H1 (cell line): ENCODE measurements at regions not wholly inside any gene's neighbourhood (a gene's known extent, or its start where the extent isn't known, plus 50 kb on each side); places are given as distances from the start of the nearest gene placed in this dataset.

Experiments used
- CTCF ChIA-PET: fragments of 300-600 bp; sonication (Branson Sonifier 250); formaldehyde crosslinking; loops from one replicate; lab custom pipeline; 2021; ENCODE audit not compliant: partially characterized antibody; lab: Charles Lee
- POLR2A ChIA-PET: fragments of 300-600 bp; sonication (Branson Sonifier 250); formaldehyde crosslinking; loops from one replicate; lab custom pipeline; 2021; ENCODE audit warnings: inconsistent platforms; ENCODE audit not compliant: partially characterized antibody; lab: Charles Lee
- DNase-seq, 2 experiments: peaks; one replicate each; pipeline versions ENCODE4 v3.0.0 to v3.0.0-alpha.2; 2010 to 2022; ENCODE audit warnings: low spot score in 2 of 2, low read depth in 1 of 2, mixed read lengths in 1 of 2
- FAIRE-seq: peaks from 2 replicates; lab custom pipeline; 2011; peaks lifted over from hg19 to GRCh38; lab: Jason Lieb, UNC
- H2AFZ ChIP-seq: 2 replicates; pipeline ENCODE4 v1.8.1; 2012; ENCODE audit warnings: low read length, inconsistent platforms
- H2AK5ac ChIP-seq: 2 replicates; pipeline ENCODE4 v1.6.1; 2013; ENCODE audit warnings: low read depth, low read length
- H2BK120ac ChIP-seq: replicated peaks from 2 replicates; pipeline ENCODE3; 2013; ENCODE audit warnings: low read depth, low read length, inconsistent platforms
- H2BK12ac ChIP-seq: 2 replicates; pipeline ENCODE4 v1.6.1; 2013; ENCODE audit warnings: low read depth, low read length
- H2BK15ac ChIP-seq: 2 replicates; pipeline ENCODE4 v1.6.1; 2013; ENCODE audit warnings: low read length
- H2BK20ac ChIP-seq: 2 replicates; pipeline ENCODE4 v1.6.1; 2013; ENCODE audit warnings: low read length
- H2BK5ac ChIP-seq: 2 replicates; pipeline ENCODE4 v1.6.1; 2013; ENCODE audit warnings: low read depth, low read length
- H3K14ac ChIP-seq: 2 replicates; pipeline ENCODE4 v1.6.1; 2013; ENCODE audit warnings: inconsistent platforms; ENCODE audit not compliant: insufficient read length
- H3K18ac ChIP-seq: 2 replicates; pipeline ENCODE4 v1.6.1; 2013; ENCODE audit warnings: low read length; ENCODE audit errors: extremely low read depth
- H3K23ac ChIP-seq: 2 replicates; pipeline ENCODE4 v1.6.1; 2013; ENCODE audit warnings: inconsistent platforms; ENCODE audit not compliant: insufficient read length
- H3K23me2 ChIP-seq: 2 replicates; pipeline ENCODE4 v1.6.1; 2013; ENCODE audit warnings: low read depth, low read length
- H3K27ac ChIP-seq: 2 replicates; pipeline ENCODE4 v1.6.1; 2011; ENCODE audit warnings: low read depth, low read length, inconsistent platforms
- H3K27me3 ChIP-seq, 4 experiments: replicated peaks in 1 of 4; 1 replicate in 1 of 4; 2 replicates in 3 of 4; pipeline versions ENCODE4 v1.6.1 to v1.8.1; 2011 to 2013; ENCODE audit warnings: low read length in 3 of 4, mild to moderate bottlenecking in 3 of 4, inconsistent platforms in 2 of 4, mixed read lengths in 2 of 4, moderate library complexity in 1 of 4; ENCODE audit not compliant: control insufficient read depth in 3 of 4, insufficient read depth in 3 of 4; ENCODE audit errors: extremely low read depth in 1 of 4
- H3K36me3 ChIP-seq, 4 experiments: 2 replicates each; pipeline versions ENCODE4 v1.6.1 to v1.8.1; 2011 to 2013; ENCODE audit warnings: mild to moderate bottlenecking in 4 of 4, low read length in 3 of 4, moderate library complexity in 2 of 4, control low read depth in 1 of 4, inconsistent platforms in 1 of 4; ENCODE audit not compliant: insufficient read depth in 4 of 4, control insufficient read depth in 2 of 4
- H3K4ac ChIP-seq: replicated peaks from 2 replicates; pipeline ENCODE3; 2013; ENCODE audit warnings: low read length, low read depth, mixed read lengths, inconsistent platforms; ENCODE audit not compliant: insufficient read length
- H3K4me1 ChIP-seq, 4 experiments: replicated peaks in 1 of 4; 1 replicate in 1 of 4; 2 replicates in 3 of 4; pipeline versions ENCODE4 v1.6.1 to v1.8.1; 2011 to 2013; ENCODE audit warnings: low read length in 3 of 4, inconsistent platforms in 2 of 4, mixed read lengths in 1 of 4; ENCODE audit not compliant: insufficient read depth in 4 of 4, control insufficient read depth in 3 of 4
- H3K4me2 ChIP-seq, 2 experiments: 2 replicates each; pipeline versions ENCODE4 v1.6.1 to v1.8.1; 2011 to 2013; ENCODE audit warnings: low read depth in 2 of 2, low read length in 2 of 2, control low read depth in 1 of 2, inconsistent platforms in 1 of 2, mild to moderate bottlenecking in 1 of 2; ENCODE audit not compliant: insufficient read depth in 1 of 2
- H3K4me3 ChIP-seq, 4 experiments: fragments of 200-600, 300-600 bp in 1 of 4; sonication (generic), shearing (Covaris generic), sonication (Bioruptor Twin) in 1 of 4; 2 replicates each; pipeline versions ENCODE4 v1.5.1 to v1.8.1; 2011 to 2016; ENCODE audit warnings: low read length in 4 of 4, low read depth in 3 of 4, control low read depth in 2 of 4, inconsistent platforms in 2 of 4, mild to moderate bottlenecking in 2 of 4, mixed read lengths in 1 of 4, moderate library complexity in 1 of 4; ENCODE audit not compliant: insufficient read depth in 2 of 4; ENCODE audit errors: extremely low read depth in 1 of 4
- H3K56ac ChIP-seq: replicated peaks from 2 replicates; pipeline ENCODE3; 2013; ENCODE audit warnings: low read depth, mild to moderate bottlenecking, mixed read lengths, low read length, inconsistent platforms; ENCODE audit not compliant: insufficient read length
- H3K79me1 ChIP-seq: 2 replicates; pipeline ENCODE4 v1.6.1; 2013; ENCODE audit warnings: low read depth, low read length, control low read depth
- H3K79me2 ChIP-seq, 2 experiments: 2 replicates each; pipeline versions ENCODE4 v1.6.1 to v1.8.1; 2012 to 2013; ENCODE audit warnings: low read length in 2 of 2, mild to moderate bottlenecking in 2 of 2, inconsistent platforms in 1 of 2; ENCODE audit not compliant: insufficient read depth in 2 of 2, control insufficient read depth in 1 of 2
- H3K9ac ChIP-seq, 4 experiments: replicated peaks in 1 of 4; 1 replicate in 1 of 4; 2 replicates in 3 of 4; pipeline versions ENCODE4 v1.6.1 to v1.8.1; 2011 to 2013; ENCODE audit warnings: low read depth in 3 of 4, low read length in 3 of 4, control low read depth in 2 of 4, mild to moderate bottlenecking in 2 of 4, moderate library complexity in 2 of 4, inconsistent platforms in 1 of 4; ENCODE audit errors: extremely low read depth in 1 of 4
- H3K9me3 ChIP-seq, 2 experiments: 2 replicates each; pipeline versions ENCODE4 v1.6.1 to v1.8.1; 2012 to 2013; ENCODE audit warnings: mild to moderate bottlenecking in 2 of 2, moderate library complexity in 2 of 2, control low read depth in 1 of 2, inconsistent platforms in 1 of 2, low read depth in 1 of 2, low read length in 1 of 2, mixed read lengths in 1 of 2; ENCODE audit not compliant: insufficient read depth in 2 of 2
- H4K20me1 ChIP-seq, 2 experiments: replicated peaks in 1 of 2; 2 replicates each; pipeline versions ENCODE3 to v1.8.1; 2011 to 2013; ENCODE audit warnings: inconsistent platforms in 2 of 2, low read length in 2 of 2, mild to moderate bottlenecking in 1 of 2; ENCODE audit not compliant: insufficient read depth in 2 of 2, control insufficient read depth in 1 of 2
- H4K5ac ChIP-seq: 2 replicates; pipeline ENCODE4 v1.6.1; 2013; ENCODE audit warnings: low read length, low read depth, mixed read lengths, inconsistent platforms; ENCODE audit not compliant: insufficient read length
- H4K8ac ChIP-seq: 2 replicates; pipeline ENCODE4 v1.8.0; 2013; ENCODE audit warnings: mild to moderate bottlenecking, moderate library complexity, low read length, inconsistent platforms; ENCODE audit not compliant: insufficient read depth; ENCODE audit errors: extremely low read depth
- H4K91ac ChIP-seq: replicated peaks from 2 replicates; pipeline ENCODE3; 2013; ENCODE audit warnings: low read length, mixed read lengths, inconsistent platforms; ENCODE audit not compliant: insufficient read length
- CEBPB ChIP-seq: IDR thresholded peaks from 2 replicates; pipeline ENCODE4 v1.6.1; 2012; ENCODE audit warnings: low read depth, low read length
- CHD2 ChIP-seq: IDR thresholded peaks from 2 replicates; pipeline ENCODE4 v1.6.1; 2012; ENCODE audit warnings: low read length, improper control_type of control experiment
- EP300 ChIP-seq, 2 experiments: IDR thresholded peaks; 1 replicate in 1 of 2; 2 replicates in 1 of 2; pipeline ENCODE4 v1.6.1; 2011 to 2012; ENCODE audit warnings: low read depth in 2 of 2, low read length in 2 of 2, mild to moderate bottlenecking in 2 of 2, borderline replicate concordance in 1 of 2, inconsistent platforms in 1 of 2, moderate library complexity in 1 of 2
- JUND ChIP-seq: IDR thresholded peaks from 2 replicates; pipeline ENCODE4 v1.6.1; 2011; ENCODE audit warnings: mild to moderate bottlenecking, improper control_type of control experiment, low read length
- KDM4A ChIP-seq: IDR thresholded peaks from one replicate; pipeline ENCODE4 v1.7.1; 2012; ENCODE audit warnings: low read depth, mild to moderate bottlenecking, moderate library complexity, low read length, inconsistent platforms; ENCODE audit not compliant: severe bottlenecking
- NANOG ChIP-seq: IDR thresholded peaks from 2 replicates; pipeline ENCODE4 v1.6.1; 2011; ENCODE audit warnings: low read length, low read depth, mild to moderate bottlenecking, inconsistent platforms; ENCODE audit not compliant: insufficient read depth, poor library complexity, severe bottlenecking
- RFX5 ChIP-seq: IDR thresholded peaks from 2 replicates; pipeline ENCODE4 v1.6.1; 2011; ENCODE audit warnings: low read depth, low read length, improper control_type of control experiment, borderline replicate concordance
- SIX5 ChIP-seq: IDR thresholded peaks from 2 replicates; pipeline ENCODE4 v1.6.1; 2011; ENCODE audit warnings: mild to moderate bottlenecking, low read depth, low read length
- SP1 ChIP-seq: IDR thresholded peaks from 2 replicates; pipeline ENCODE4 v1.6.1; 2011; ENCODE audit warnings: low read depth, low read length
- SRF ChIP-seq: IDR thresholded peaks from 2 replicates; pipeline ENCODE4 v1.6.1; 2011; ENCODE audit warnings: mild to moderate bottlenecking, low read depth, low read length, moderate library complexity
- WGBS, 2 experiments: shearing (Covaris generic) in 1 of 2; methylation state at CpG; one replicate each; pipeline versions ENCODE4 v1.1.6 to v1.1.7; 2013 to 2015; ENCODE audit warnings: low lambda C conversion rate in 2 of 2, mixed read lengths in 2 of 2, inconsistent platforms in 1 of 2, low coverage in 1 of 2, missing lambda C conversion rate in 1 of 2; ENCODE audit not compliant: insufficient replicate concordance in 2 of 2, insufficient coverage in 1 of 2, insufficient read length in 1 of 2; ENCODE audit errors: extremely low coverage in 1 of 2, missing lambda C conversion rate in 1 of 2; 5-methylcytosine and 5-hydroxymethylcytosine counted together
- TF ChIP-seq, protein P1 (sequence below), 3 experiments: IDR thresholded peaks; 1 replicate in 2 of 3; 2 replicates in 1 of 3; pipeline versions ENCODE4 v1.5.1 to v1.6.1; 2011; ENCODE audit warnings: low read length in 3 of 3, mild to moderate bottlenecking in 3 of 3, inconsistent platforms in 2 of 3, low read depth in 1 of 3, moderate library complexity in 1 of 3; ENCODE audit not compliant: insufficient read depth in 1 of 3; ENCODE audit errors: control extremely low read depth in 1 of 3

DNA sequence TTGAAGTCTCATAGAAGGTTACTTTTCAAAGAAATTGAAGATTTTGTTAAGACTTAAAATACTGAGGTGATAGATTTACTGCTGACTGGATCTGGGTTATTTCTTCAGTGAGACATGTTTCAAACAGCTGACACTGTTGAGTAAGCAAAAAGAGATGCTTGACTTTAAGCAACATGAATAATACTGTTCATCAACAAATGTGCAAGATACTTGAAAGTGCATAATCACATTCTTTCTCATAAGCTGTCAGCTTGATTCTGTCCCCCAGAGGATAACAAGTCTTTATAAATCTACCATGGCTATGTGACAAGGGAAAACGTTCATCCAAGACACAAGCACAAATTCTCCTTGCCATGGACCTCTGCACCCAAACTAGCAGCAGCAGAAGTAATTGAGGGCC lies 260.1 kb upstream of the CDH18 start:
- no peaks in the 10 kb centered on the region for H3K79me1 ChIP-seq
- H4K5ac ChIP-seq: no peak overlapping the region
- H3K9me3 ChIP-seq: no peaks in the 10 kb centered on the region
- no peak overlapping the region for H3K56ac ChIP-seq
- no peaks in the 10 kb centered on the region for H3K36me3 ChIP-seq
- H3K9ac ChIP-seq: no peak overlapping the region
- POLR2A ChIA-PET: no interaction called here
- no peak overlapping the region for H3K4me2 ChIP-seq
- no peak overlapping the region for H3K27ac ChIP-seq
- no peaks in the 10 kb centered on the region for H3K79me2 ChIP-seq
- no peak for FAIRE-seq
- H4K20me1 ChIP-seq: no peaks in the 10 kb centered on the region
- no peak overlapping the region for H2AK5ac ChIP-seq
- no peak overlapping the region for H4K91ac ChIP-seq
- TF ChIP-seq CEBPB (no peak), KDM4A (no peak), SRF (no peak), JUND (no peak), CHD2 (no peak), SIX5 (no peak), RFX5 (no peak), NANOG (no peak), SP1 (no peak), EP300 (IDR thresholded peaks at IDR 0.05; ENCODE audit: borderline replicate concordance in 1 of 2, low read depth in 2 of 2, low read length in 2 of 2) (no peak)
- TF ChIP-seq, protein P1, sequence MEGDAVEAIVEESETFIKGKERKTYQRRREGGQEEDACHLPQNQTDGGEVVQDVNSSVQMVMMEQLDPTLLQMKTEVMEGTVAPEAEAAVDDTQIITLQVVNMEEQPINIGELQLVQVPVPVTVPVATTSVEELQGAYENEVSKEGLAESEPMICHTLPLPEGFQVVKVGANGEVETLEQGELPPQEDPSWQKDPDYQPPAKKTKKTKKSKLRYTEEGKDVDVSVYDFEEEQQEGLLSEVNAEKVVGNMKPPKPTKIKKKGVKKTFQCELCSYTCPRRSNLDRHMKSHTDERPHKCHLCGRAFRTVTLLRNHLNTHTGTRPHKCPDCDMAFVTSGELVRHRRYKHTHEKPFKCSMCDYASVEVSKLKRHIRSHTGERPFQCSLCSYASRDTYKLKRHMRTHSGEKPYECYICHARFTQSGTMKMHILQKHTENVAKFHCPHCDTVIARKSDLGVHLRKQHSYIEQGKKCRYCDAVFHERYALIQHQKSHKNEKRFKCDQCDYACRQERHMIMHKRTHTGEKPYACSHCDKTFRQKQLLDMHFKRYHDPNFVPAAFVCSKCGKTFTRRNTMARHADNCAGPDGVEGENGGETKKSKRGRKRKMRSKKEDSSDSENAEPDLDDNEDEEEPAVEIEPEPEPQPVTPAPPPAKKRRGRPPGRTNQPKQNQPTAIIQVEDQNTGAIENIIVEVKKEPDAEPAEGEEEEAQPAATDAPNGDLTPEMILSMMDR (IDR thresholded peaks at IDR 0.05; ENCODE audit: control extremely low read depth in 1 of 3, insufficient read depth in 1 of 3, low read depth in 1 of 3, low read length in 3 of 3): no peak
- TF ChIP-seq, all 59 proteins: peak for 0
- no peak overlapping the region for H2BK15ac ChIP-seq
- no peak overlapping the region for H3K4me3 ChIP-seq
- no peak overlapping the region for H2BK12ac ChIP-seq
- no peak for DNase-seq
- no peak overlapping the region for H2BK120ac ChIP-seq
- no peaks in the 10 kb centered on the region for H3K27me3 ChIP-seq
- H2BK20ac ChIP-seq: no peak overlapping the region
- no peak overlapping the region for H2BK5ac ChIP-seq
- 76% methylated on average over 1 of the region's 1 CpG; no CpG with 5 or more reads in 1 of the 2 experiments for WGBS, 2 experiments
- H3K18ac ChIP-seq: no peak overlapping the region
- no peak overlapping the region for H4K8ac ChIP-seq
- H3K14ac ChIP-seq: no peak overlapping the region
- no peak overlapping the region for H3K23ac ChIP-seq
- no peaks in the 10 kb centered on the region; the same call in 1 of the 2 replicates for H3K23me2 ChIP-seq
- no peak overlapping the region for H2AFZ ChIP-seq
- no peak overlapping the region for H3K4ac ChIP-seq
- CTCF ChIA-PET: interaction anchor here (0.6 kb wide), 3 partner anchors 22 to 1540 kb away, joined by 3 to 5 read pairs (median 3); no protein-coding TSS in a partner anchor
- H3K4me1 ChIP-seq: no peaks in the 10 kb centered on the region
